ENCODE measurements at regions not wholly inside any gene's neighbourhood (a gene's known extent, or its start where the extent isn't known, plus 50 kb on each side); places are given as distances from the start of the nearest gene placed in this dataset.

DNA sequence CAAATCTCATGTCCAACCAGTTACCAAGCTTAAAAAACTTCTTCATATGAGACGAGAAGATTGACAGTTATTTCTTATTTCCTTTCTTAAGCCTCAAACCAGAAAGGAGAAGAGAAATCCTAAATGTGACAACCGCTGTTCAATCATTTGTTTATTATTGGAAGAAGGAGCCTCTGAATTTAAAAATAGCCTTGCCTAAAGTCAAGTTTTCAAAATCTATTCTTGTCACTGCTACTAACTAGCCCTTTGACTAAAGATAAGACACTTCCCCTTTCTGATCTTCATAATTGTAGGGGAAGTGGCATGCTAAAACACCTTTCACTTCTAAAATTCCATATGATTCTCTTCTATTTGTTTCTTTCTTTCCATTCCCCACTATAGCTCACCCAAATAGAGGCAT is 106.2 kb upstream of the EMB start:
- TF ChIP-seq, protein P1, sequence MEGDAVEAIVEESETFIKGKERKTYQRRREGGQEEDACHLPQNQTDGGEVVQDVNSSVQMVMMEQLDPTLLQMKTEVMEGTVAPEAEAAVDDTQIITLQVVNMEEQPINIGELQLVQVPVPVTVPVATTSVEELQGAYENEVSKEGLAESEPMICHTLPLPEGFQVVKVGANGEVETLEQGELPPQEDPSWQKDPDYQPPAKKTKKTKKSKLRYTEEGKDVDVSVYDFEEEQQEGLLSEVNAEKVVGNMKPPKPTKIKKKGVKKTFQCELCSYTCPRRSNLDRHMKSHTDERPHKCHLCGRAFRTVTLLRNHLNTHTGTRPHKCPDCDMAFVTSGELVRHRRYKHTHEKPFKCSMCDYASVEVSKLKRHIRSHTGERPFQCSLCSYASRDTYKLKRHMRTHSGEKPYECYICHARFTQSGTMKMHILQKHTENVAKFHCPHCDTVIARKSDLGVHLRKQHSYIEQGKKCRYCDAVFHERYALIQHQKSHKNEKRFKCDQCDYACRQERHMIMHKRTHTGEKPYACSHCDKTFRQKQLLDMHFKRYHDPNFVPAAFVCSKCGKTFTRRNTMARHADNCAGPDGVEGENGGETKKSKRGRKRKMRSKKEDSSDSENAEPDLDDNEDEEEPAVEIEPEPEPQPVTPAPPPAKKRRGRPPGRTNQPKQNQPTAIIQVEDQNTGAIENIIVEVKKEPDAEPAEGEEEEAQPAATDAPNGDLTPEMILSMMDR (optimal IDR thresholded peaks at IDR 0.05 in 1 of 3, IDR thresholded peaks at IDR 0.05 in 1 of 3, conservative IDR thresholded peaks at IDR 0.05 in 1 of 3; ENCODE audit: extremely low read depth in 1 of 3, insufficient read depth in 2 of 3, low read length in 3 of 3), result no peak
- TF ChIP-seq EZH2 (IDR thresholded peaks at IDR 0.05; ENCODE audit: low read length), result no peak

All from keratinocyte (primary cell).